RWPE2 (cell line): ENCODE measurements at regions not wholly inside any gene's neighbourhood (a gene's known extent, or its start where the extent isn't known, plus 50 kb on each side); places are given as distances from the start of the nearest gene placed in this dataset.

ENCODE experiments used
- ATAC-seq: fragments of 200-7000 bp; cut with Tn5 transposase; 3 replicates; pipeline ENCODE4 v1.9.1; 2021; ENCODE audit warnings: low read depth
- DNase-seq: peaks from one replicate; pipeline ENCODE4 v3.0.0-alpha.2; 2020; ENCODE audit warnings: low spot score
- H3K27ac ChIP-seq: fragments of 450-650 bp; 2 replicates; pipeline ENCODE4 v1.5.1; 2017; ENCODE audit warnings: mild to moderate bottlenecking; ENCODE audit not compliant: poor library complexity, severe bottlenecking
- H3K27me3 ChIP-seq: fragments of 250-450 bp; sonication (Bioruptor Pico); 2 replicates; pipeline ENCODE4 v1.5.1; 2021; ENCODE audit warnings: mild to moderate bottlenecking, moderate library complexity; ENCODE audit not compliant: insufficient read depth, poor library complexity, severe bottlenecking
- H3K36me3 ChIP-seq: fragments of 250-450 bp; sonication (Bioruptor Pico); 2 replicates; pipeline ENCODE4 v1.5.1; 2020; ENCODE audit warnings: low read depth, mild to moderate bottlenecking, moderate library complexity
- H3K4me1 ChIP-seq: fragments of 250-450 bp; sonication (Bioruptor Pico); 2 replicates; pipeline ENCODE4 v1.5.1; 2021; ENCODE audit warnings: mild to moderate bottlenecking, moderate library complexity; ENCODE audit not compliant: insufficient read depth, poor library complexity, severe bottlenecking
- H3K4me3 ChIP-seq: fragments of 250-450 bp; sonication (Bioruptor Pico); 2 replicates; pipeline ENCODE4 v1.5.1; 2021; ENCODE audit warnings: mild to moderate bottlenecking, moderate library complexity; ENCODE audit not compliant: severe bottlenecking
- H3K9me3 ChIP-seq: fragments of 250-450 bp; sonication (Bioruptor Pico); 2 replicates; pipeline ENCODE4 v1.5.1; 2021; ENCODE audit warnings: mild to moderate bottlenecking, moderate library complexity; ENCODE audit not compliant: severe bottlenecking
- TF ChIP-seq, protein P1 (sequence below): fragments of 450-650 bp; IDR thresholded peaks from one replicate; pipeline ENCODE4 v1.5.1; 2017; ENCODE audit warnings: mild to moderate bottlenecking, moderate library complexity; ENCODE audit not compliant: poor library complexity, severe bottlenecking

DNA sequence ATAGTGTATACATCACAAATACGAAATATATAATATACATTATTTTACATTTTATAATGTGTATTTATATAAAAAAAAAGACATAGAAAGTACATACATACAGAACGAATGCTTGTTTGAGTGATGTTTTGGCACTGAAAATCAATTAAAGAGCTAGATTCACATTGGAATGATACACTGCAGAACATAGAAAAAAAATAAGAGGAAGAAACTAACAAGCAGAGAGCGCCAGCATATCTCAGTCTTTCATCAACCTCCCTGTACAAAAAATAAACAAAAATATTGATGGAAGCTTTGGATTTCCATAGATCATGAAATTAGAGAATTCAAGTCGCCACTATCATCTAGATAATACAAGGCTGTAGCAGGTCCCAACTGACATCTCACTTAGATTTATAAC is 420.6 kb downstream of the CENPC start:
- H3K27ac ChIP-seq, result no peak overlapping the region
- peaks cover 3% of the 10 kb centered on the region for H3K27me3 ChIP-seq
- no peaks in the 10 kb centered on the region for H3K4me1 ChIP-seq
- ATAC-seq, result no peak
- no peaks in the 10 kb centered on the region for H3K9me3 ChIP-seq
- H3K4me3 ChIP-seq, result no peak overlapping the region
- no peak for DNase-seq
- TF ChIP-seq, protein P1, sequence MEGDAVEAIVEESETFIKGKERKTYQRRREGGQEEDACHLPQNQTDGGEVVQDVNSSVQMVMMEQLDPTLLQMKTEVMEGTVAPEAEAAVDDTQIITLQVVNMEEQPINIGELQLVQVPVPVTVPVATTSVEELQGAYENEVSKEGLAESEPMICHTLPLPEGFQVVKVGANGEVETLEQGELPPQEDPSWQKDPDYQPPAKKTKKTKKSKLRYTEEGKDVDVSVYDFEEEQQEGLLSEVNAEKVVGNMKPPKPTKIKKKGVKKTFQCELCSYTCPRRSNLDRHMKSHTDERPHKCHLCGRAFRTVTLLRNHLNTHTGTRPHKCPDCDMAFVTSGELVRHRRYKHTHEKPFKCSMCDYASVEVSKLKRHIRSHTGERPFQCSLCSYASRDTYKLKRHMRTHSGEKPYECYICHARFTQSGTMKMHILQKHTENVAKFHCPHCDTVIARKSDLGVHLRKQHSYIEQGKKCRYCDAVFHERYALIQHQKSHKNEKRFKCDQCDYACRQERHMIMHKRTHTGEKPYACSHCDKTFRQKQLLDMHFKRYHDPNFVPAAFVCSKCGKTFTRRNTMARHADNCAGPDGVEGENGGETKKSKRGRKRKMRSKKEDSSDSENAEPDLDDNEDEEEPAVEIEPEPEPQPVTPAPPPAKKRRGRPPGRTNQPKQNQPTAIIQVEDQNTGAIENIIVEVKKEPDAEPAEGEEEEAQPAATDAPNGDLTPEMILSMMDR, result no peak
- H3K36me3 ChIP-seq, result no peaks in the 10 kb centered on the region

DNA sequence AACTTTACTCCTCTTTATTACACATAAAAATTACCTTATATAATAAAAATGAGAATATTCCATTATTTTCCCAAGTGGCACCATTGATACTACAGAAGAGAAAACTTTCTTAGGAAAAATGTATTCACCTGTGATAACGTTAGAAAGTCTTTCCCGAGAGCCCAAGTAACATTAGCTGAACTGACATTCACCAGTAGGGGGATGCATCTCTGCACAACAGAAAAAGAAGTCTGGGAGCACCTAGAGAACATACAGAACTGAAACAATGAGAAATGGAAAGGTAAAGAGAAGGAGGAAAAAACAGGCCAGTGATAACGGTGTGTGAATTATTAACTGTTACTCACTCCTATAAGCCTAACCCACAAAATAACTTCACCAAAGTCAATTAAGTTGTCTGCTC is 423.3 kb downstream of the CENPC start:
- DNase-seq (no peak), ATAC-seq (no peak)
- TF ChIP-seq, protein P1, result peak; percentile 31

DNA sequence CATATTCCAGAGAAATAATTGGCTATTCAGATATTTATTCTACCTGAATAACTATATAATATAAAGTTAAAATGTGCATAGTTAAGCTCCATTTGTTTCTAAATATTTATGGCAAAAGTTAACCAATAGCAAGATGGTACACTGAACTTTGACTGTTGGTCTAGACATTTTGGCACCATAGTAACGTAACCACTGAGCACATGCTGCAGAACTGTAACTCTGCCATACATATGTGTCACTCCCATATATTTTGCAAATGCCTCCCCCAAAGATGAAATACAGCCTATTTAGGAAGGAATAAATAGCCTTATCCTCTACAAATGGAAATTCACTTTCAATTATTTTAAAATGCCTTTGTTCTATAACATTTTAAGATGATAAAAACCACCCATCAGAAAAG is 424.9 kb downstream of the CENPC start:
- Histone ChIP-seq H3K4me1 (no peaks in the 10 kb centered on the region), H3K36me3 (no peaks in the 10 kb centered on the region), H3K27ac (no peak overlapping the region), H3K4me3 (no peak overlapping the region), H3K9me3 (no peaks in the 10 kb centered on the region), H3K27me3 (peaks cover 3% of the 10 kb centered on the region)
- ATAC-seq (no peak), DNase-seq (no peak)
- TF ChIP-seq, protein P1, result no peak

More for the DNA sequence above, 423.3 kb downstream of the CENPC start:
- no peak overlapping the region for H3K4me3 ChIP-seq
- peaks cover 3% of the 10 kb centered on the region for H3K27me3 ChIP-seq
- H3K27ac ChIP-seq, result no peak overlapping the region
- no peaks in the 10 kb centered on the region for H3K4me1 ChIP-seq
- no peaks in the 10 kb centered on the region for H3K36me3 ChIP-seq
- no peaks in the 10 kb centered on the region for H3K9me3 ChIP-seq

DNA sequence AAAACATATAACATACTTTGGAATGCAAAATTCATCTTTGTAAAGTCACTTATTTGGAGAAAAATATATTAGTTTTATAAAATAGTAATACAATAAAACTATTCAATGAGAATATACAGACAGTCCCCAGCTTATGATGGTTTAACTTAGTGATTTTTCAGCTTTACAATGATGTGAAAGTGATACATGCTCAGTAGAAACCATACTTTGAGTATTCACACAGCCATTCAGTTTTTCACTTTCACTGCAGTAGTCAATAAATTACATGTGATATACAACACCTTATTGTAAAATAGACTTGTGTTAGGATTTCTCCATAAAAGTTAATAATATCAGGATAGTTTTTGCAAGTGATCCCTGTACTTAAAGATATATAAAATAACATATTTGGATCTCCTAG is 436.0 kb downstream of the CENPC start:
- ATAC-seq (no peak), DNase-seq (no peak)
- no peaks in the 10 kb centered on the region for H3K9me3 ChIP-seq
- no peak overlapping the region for H3K27ac ChIP-seq
- H3K4me1 ChIP-seq, result no peaks in the 10 kb centered on the region
- peaks cover 9% of the 10 kb centered on the region for H3K27me3 ChIP-seq
- H3K36me3 ChIP-seq, result no peaks in the 10 kb centered on the region
- H3K4me3 ChIP-seq, result no peak overlapping the region
- TF ChIP-seq, protein P1, result no peak

DNA sequence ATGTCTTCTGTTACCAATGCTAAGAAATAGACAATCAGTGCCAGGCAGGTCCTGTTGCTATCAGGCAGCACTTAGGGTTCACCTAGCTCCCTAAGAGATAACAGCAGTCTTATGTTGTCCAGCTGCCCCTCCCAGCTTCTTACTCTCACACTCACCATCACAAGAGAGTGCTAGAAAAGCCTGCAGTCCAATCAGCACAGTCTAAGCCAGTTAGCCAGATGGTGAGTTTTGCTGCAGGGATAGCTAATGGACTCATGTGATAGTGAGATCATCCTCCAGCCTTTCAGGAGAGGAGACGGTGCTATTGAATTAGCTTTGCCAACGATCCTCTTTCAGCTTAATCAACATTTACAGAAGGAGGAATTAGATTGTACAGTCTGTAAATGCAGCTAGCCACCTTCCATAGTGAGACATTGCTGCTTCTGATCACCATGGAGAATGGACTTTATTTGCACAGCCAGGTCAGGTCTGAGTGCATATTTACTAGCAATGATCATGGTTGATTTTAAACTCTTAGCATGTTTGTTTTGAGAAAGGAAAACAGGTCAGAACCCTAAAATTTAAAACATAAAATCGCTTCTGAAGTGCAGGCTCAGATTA is 438.3 kb downstream of the CENPC start:
- H3K4me3 ChIP-seq, result no peak overlapping the region

More for the DNA sequence above, 438.3 kb downstream of the CENPC start:
- DNase-seq, result no peak
- TF ChIP-seq, protein P1, result no peak
- no peaks in the 10 kb centered on the region for H3K4me1 ChIP-seq
- no peak for ATAC-seq
- H3K27me3 ChIP-seq, result peaks cover 5% of the 10 kb centered on the region
- H3K9me3 ChIP-seq, result no peaks in the 10 kb centered on the region
- no peaks in the 10 kb centered on the region for H3K36me3 ChIP-seq
- no peak overlapping the region for H3K27ac ChIP-seq
